SU-DHL-6 (cell line): ENCODE measurements at regions not wholly inside any gene's neighbourhood (a gene's known extent, or its start where the extent isn't known, plus 50 kb on each side); places are given as distances from the start of the nearest gene placed in this dataset.

Source experiments
- CTCF ChIP-seq: fragments of 200-600 bp; sonication (generic); IDR thresholded peaks from one replicate; pipeline ENCODE4 v1.5.1; 2017; ENCODE audit warnings: antibody characterized with exemption, mild to moderate bottlenecking, low read length, moderate library complexity; ENCODE audit not compliant: insufficient read depth, poor library complexity, severe bottlenecking
- EZH2phosphoT487 ChIP-seq: fragments of 200-600 bp; sonication (generic), shearing (Covaris generic); conservative IDR thresholded peaks from 2 replicates; pipeline ENCODE4 v1.6.1; 2018; ENCODE audit warnings: mild to moderate bottlenecking, antibody characterized with exemption, low read length, moderate library complexity, mixed read lengths

DNA sequence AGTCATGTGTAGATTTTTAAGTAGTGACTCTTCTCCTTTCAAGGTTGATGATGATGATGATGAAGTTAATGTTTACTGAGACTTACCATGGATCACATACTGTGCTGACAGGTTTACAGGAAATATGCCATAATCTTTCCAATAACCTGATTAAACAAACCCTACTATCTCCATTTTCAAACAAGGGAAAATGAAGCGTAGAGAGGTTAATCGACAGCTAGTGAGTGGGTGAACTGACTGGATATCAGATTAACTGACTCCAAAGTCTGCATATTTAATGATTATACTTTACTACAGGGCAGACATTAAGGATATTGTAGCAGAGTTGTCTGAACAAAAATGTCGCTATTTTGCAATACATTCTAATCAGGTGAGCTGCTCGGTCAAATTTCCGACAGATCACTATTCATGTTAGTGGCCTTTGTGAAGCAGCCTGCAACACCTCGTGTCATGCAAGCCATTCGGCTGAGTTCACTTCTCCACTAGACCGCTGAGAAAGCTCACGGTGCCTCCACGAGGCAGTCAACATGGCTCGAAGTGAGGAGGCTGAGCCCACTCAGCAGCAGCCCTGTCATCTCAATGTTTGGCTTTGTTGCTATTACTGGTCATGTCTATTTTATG lies 264.2 kb downstream of the NFKBIZ start:
- no peak for TF ChIP-seq CTCF
- TF ChIP-seq EZH2phosphoT487: no peak
